ENCODE measurements at regions not wholly inside any gene's neighbourhood (a gene's known extent, or its start where the extent isn't known, plus 50 kb on each side); places are given as distances from the start of the nearest gene placed in this dataset.

GRCh38 chr10:80966326-80966986 lies 428.8 kb downstream of the SH2D4B start:
- no peak for TF ChIP-seq POLR2A (IDR thresholded peaks at IDR 0.05; ENCODE audit: control extremely low read depth in 1 of 2, low read depth in 2 of 2, low read length in 2 of 2)
- no peak for TF ChIP-seq CREB1 (IDR thresholded peaks at IDR 0.05)
- no peak for TF ChIP-seq EZH2 (IDR thresholded peaks at IDR 0.05; ENCODE audit: low read depth, low read length, severe bottlenecking)
- no peak for TF ChIP-seq CTCF (IDR thresholded peaks at IDR 0.05; ENCODE audit: control extremely low read depth in 1 of 3, insufficient read depth in 1 of 3, low read depth in 1 of 3, low read length in 3 of 3)
- no peak for TF ChIP-seq RFX5 (IDR thresholded peaks at IDR 0.05; ENCODE audit: borderline replicate concordance, low read depth, low read length)
